ENCODE measurements at regions not wholly inside any gene's neighbourhood (a gene's known extent, or its start where the extent isn't known, plus 50 kb on each side); places are given as distances from the start of the nearest gene placed in this dataset.

GRCh38 chr15:46456456-46456855, 821.6 kb downstream of the SQOR start:
- no peak for TF ChIP-seq EGR1 (IDR thresholded peaks at IDR 0.05; ENCODE audit: borderline replicate concordance, low read depth, low read length)
- no peak for TF ChIP-seq CTCF (IDR thresholded peaks at IDR 0.05; ENCODE audit: control extremely low read depth in 1 of 3, insufficient read depth in 1 of 3, low read depth in 1 of 3, low read length in 3 of 3)
- no peak for TF ChIP-seq MAX (IDR thresholded peaks at IDR 0.05)
- TF ChIP-seq SP1 (IDR thresholded peaks at IDR 0.05; ENCODE audit: low read depth, low read length) = no peak
- TF ChIP-seq NRF1 (IDR thresholded peaks at IDR 0.05; ENCODE audit: low read depth, low read length) = no peak
- TF ChIP-seq EP300 (IDR thresholded peaks at IDR 0.05; ENCODE audit: borderline replicate concordance in 1 of 2, low read depth in 2 of 2, low read length in 2 of 2) = no peak

Measured in H1 (cell line).